ENCODE measurements at regions not wholly inside any gene's neighbourhood (a gene's known extent, or its start where the extent isn't known, plus 50 kb on each side); places are given as distances from the start of the nearest gene placed in this dataset.

DNA sequence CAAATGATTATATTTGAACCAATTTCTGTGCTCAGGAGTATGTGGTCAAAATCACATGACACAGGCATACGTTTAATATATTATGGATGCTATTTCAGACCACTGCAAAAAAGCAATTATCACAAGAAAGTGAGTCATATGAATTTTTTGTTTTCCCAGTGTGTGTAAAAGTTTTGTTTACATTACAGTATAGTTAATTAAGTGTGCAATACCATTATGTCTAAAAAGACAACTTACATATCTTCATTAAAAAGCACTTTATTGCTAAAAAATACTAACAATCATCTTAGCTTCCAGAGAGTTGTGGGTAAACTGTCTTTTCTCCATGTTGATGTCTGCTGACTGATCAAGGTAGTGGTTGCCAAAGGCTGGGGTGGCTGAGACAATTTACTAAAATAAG is 347.2 kb upstream of the PCDH9 start:
- Histone ChIP-seq H3K18ac (ENCODE audit: extremely low read depth, low read length) (no peak overlapping the region), H3K4me1 (replicated peaks in 1 of 4; ENCODE audit: control insufficient read depth in 3 of 4, insufficient read depth in 4 of 4, low read length in 3 of 4) (no peaks in the 10 kb centered on the region), H3K4me2 (ENCODE audit: insufficient read depth in 1 of 2, low read depth in 2 of 2, low read length in 2 of 2) (no peak overlapping the region), H2BK120ac (replicated peaks; ENCODE audit: low read depth, low read length) (no peak overlapping the region), H3K36me3 (ENCODE audit: control insufficient read depth in 2 of 4, insufficient read depth in 4 of 4, low read length in 3 of 4) (no peaks in the 10 kb centered on the region), H3K27me3 (replicated peaks in 1 of 4; ENCODE audit: control insufficient read depth in 3 of 4, extremely low read depth in 1 of 4, insufficient read depth in 3 of 4, low read length in 3 of 4) (no peaks in the 10 kb centered on the region), H3K79me1 (ENCODE audit: low read depth, low read length) (no peaks in the 10 kb centered on the region), H3K23ac (ENCODE audit: insufficient read length) (no peak overlapping the region), H4K8ac (ENCODE audit: extremely low read depth, insufficient read depth, low read length) (no peak overlapping the region), H4K91ac (replicated peaks; ENCODE audit: insufficient read length, low read length) (no peak overlapping the region), H2BK15ac (ENCODE audit: low read length) (no peak overlapping the region), H3K9me3 (ENCODE audit: insufficient read depth in 2 of 2, low read depth in 1 of 2, low read length in 1 of 2) (no peaks in the 10 kb centered on the region), H3K9ac (replicated peaks in 1 of 4; ENCODE audit: extremely low read depth in 1 of 4, low read depth in 3 of 4, low read length in 3 of 4) (no peak overlapping the region), H3K27ac (ENCODE audit: low read depth, low read length) (no peak overlapping the region), H2AK5ac (ENCODE audit: low read depth, low read length) (no peak overlapping the region), H3K79me2 (ENCODE audit: control insufficient read depth in 1 of 2, insufficient read depth in 2 of 2, low read length in 2 of 2) (no peaks in the 10 kb centered on the region), H4K5ac (ENCODE audit: insufficient read length, low read depth, low read length) (no peak overlapping the region), H2AFZ (ENCODE audit: low read length) (no peak overlapping the region), H2BK12ac (ENCODE audit: low read depth, low read length) (no peak overlapping the region), H2BK5ac (ENCODE audit: low read depth, low read length) (no peak overlapping the region), H3K4ac (replicated peaks; ENCODE audit: insufficient read length, low read depth, low read length) (no peak overlapping the region), H3K14ac (ENCODE audit: insufficient read length) (no peak overlapping the region), H4K20me1 (replicated peaks in 1 of 2; ENCODE audit: control insufficient read depth in 1 of 2, insufficient read depth in 2 of 2, low read length in 2 of 2) (no peaks in the 10 kb centered on the region), H3K56ac (replicated peaks; ENCODE audit: insufficient read length, low read depth, low read length) (no peak overlapping the region), H3K4me3 (ENCODE audit: extremely low read depth in 1 of 4, insufficient read depth in 2 of 4, low read depth in 3 of 4, low read length in 4 of 4) (no peak overlapping the region), H2BK20ac (ENCODE audit: low read length) (no peak overlapping the region), H3K23me2 (ENCODE audit: low read depth, low read length) (no peaks in the 10 kb centered on the region)
- TF ChIP-seq YY1 (IDR thresholded peaks at IDR 0.05; ENCODE audit: low read depth, low read length): no peak
- TF ChIP-seq, protein P1, sequence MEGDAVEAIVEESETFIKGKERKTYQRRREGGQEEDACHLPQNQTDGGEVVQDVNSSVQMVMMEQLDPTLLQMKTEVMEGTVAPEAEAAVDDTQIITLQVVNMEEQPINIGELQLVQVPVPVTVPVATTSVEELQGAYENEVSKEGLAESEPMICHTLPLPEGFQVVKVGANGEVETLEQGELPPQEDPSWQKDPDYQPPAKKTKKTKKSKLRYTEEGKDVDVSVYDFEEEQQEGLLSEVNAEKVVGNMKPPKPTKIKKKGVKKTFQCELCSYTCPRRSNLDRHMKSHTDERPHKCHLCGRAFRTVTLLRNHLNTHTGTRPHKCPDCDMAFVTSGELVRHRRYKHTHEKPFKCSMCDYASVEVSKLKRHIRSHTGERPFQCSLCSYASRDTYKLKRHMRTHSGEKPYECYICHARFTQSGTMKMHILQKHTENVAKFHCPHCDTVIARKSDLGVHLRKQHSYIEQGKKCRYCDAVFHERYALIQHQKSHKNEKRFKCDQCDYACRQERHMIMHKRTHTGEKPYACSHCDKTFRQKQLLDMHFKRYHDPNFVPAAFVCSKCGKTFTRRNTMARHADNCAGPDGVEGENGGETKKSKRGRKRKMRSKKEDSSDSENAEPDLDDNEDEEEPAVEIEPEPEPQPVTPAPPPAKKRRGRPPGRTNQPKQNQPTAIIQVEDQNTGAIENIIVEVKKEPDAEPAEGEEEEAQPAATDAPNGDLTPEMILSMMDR (IDR thresholded peaks at IDR 0.05; ENCODE audit: control extremely low read depth in 1 of 3, insufficient read depth in 1 of 3, low read depth in 1 of 3, low read length in 3 of 3): no peak
- TF ChIP-seq, protein P2, sequence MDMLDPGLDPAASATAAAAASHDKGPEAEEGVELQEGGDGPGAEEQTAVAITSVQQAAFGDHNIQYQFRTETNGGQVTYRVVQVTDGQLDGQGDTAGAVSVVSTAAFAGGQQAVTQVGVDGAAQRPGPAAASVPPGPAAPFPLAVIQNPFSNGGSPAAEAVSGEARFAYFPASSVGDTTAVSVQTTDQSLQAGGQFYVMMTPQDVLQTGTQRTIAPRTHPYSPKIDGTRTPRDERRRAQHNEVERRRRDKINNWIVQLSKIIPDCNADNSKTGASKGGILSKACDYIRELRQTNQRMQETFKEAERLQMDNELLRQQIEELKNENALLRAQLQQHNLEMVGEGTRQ (IDR thresholded peaks at IDR 0.05; ENCODE audit: low read length): no peak
- TF ChIP-seq, protein P3, sequence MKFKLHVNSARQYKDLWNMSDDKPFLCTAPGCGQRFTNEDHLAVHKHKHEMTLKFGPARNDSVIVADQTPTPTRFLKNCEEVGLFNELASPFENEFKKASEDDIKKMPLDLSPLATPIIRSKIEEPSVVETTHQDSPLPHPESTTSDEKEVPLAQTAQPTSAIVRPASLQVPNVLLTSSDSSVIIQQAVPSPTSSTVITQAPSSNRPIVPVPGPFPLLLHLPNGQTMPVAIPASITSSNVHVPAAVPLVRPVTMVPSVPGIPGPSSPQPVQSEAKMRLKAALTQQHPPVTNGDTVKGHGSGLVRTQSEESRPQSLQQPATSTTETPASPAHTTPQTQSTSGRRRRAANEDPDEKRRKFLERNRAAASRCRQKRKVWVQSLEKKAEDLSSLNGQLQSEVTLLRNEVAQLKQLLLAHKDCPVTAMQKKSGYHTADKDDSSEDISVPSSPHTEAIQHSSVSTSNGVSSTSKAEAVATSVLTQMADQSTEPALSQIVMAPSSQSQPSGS (IDR thresholded peaks at IDR 0.05; ENCODE audit: low read length): no peak
- no peak for TF ChIP-seq BCL11A (IDR thresholded peaks at IDR 0.05; ENCODE audit: low read depth in 2 of 2, low read length in 2 of 2)
- no peak for TF ChIP-seq ZNF274 (IDR thresholded peaks at IDR 0.05; ENCODE audit: borderline replicate concordance, extremely low read depth, low read length)
- TF ChIP-seq E2F6 (IDR thresholded peaks at IDR 0.05): no peak
- POLR2A ChIA-PET (ENCODE audit: partially characterized antibody): no interaction called here
- WGBS, 2 experiments (ENCODE audit: extremely low coverage in 1 of 2, insufficient coverage in 1 of 2, insufficient read length in 1 of 2, insufficient replicate concordance in 2 of 2, low coverage in 1 of 2, low lambda C conversion rate in 2 of 2, missing lambda C conversion rate in 1 of 2): 72% methylated on average over 1 of the region's 1 CpG; no CpG with 5 or more reads in 1 of the 2 experiments
- FAIRE-seq: no peak
- DNase-seq (ENCODE audit: low read depth in 1 of 2, low spot score in 2 of 2): no peak
- CTCF ChIA-PET (ENCODE audit: partially characterized antibody): no interaction called here

Data from H1 (cell line).